A673 (cell line): ENCODE measurements at regions not wholly inside any gene's neighbourhood (a gene's known extent, or its start where the extent isn't known, plus 50 kb on each side); places are given as distances from the start of the nearest gene placed in this dataset.

Experiments
- BruUV-seq: library from RNA; stranded (reverse); fragments of 400-500 nt; replicated peaks from 2 replicates; lab custom pipeline; 2021; lab: Mats Ljungman, UMichigan
- CTCF ChIA-PET: fragments of 300-600 bp; sonication (Branson Sonifier 250); formaldehyde crosslinking; loops from one replicate; lab custom pipeline; 2022; ENCODE audit warnings: antibody characterized with exemption; lab: Charles Lee
- POLR2A ChIA-PET: fragments of 300-600 bp; sonication (Branson Sonifier 250); formaldehyde crosslinking; loops from one replicate; lab custom pipeline; 2022; ENCODE audit warnings: antibody characterized with exemption; ENCODE audit not compliant: low non-redundant PET; lab: Charles Lee
- DNase-seq: peaks from one replicate; pipeline ENCODE4 v3.0.0-alpha.2; 2015; ENCODE audit warnings: low spot score
- H3K27ac ChIP-seq: fragments of 200-600 bp; sonication (generic); 2 replicates; pipeline ENCODE4 v1.5.1; 2016; ENCODE audit warnings: mixed run types, low read depth, mild to moderate bottlenecking, mixed read lengths, antibody characterized with exemption, low read length; ENCODE audit not compliant: poor library complexity, severe bottlenecking
- H3K27me3 ChIP-seq: fragments of 200-600 bp; sonication (generic); replicated peaks from 2 replicates; pipeline ENCODE4 v1.6.1; 2017; ENCODE audit warnings: mixed run types, low read depth, mild to moderate bottlenecking, mixed read lengths, antibody characterized with exemption, low read length; ENCODE audit not compliant: insufficient read depth, poor library complexity
- H3K36me3 ChIP-seq: fragments of 200-600 bp; sonication (generic); 2 replicates; pipeline ENCODE4 v1.6.1; 2016; ENCODE audit warnings: mixed run types, mild to moderate bottlenecking, mixed read lengths, antibody characterized with exemption, low read length; ENCODE audit not compliant: insufficient read depth, poor library complexity, severe bottlenecking
- H3K4me1 ChIP-seq: fragments of 200-600 bp; sonication (generic); 2 replicates; pipeline ENCODE4 v1.6.1; 2017; ENCODE audit warnings: mixed run types, mild to moderate bottlenecking, mixed read lengths, antibody characterized with exemption, low read length; ENCODE audit not compliant: insufficient read depth, poor library complexity, severe bottlenecking
- H3K4me3 ChIP-seq: fragments of 200-600 bp; sonication (generic); 2 replicates; pipeline ENCODE4 v1.5.1; 2016; ENCODE audit warnings: low read depth, mixed run types, mild to moderate bottlenecking, mixed read lengths, low read length; ENCODE audit not compliant: poor library complexity, severe bottlenecking
- H3K9me3 ChIP-seq: fragments of 200-600 bp; sonication (generic); 2 replicates; pipeline ENCODE4 v1.6.1; 2016; ENCODE audit warnings: mixed run types, low read depth, mild to moderate bottlenecking, mixed read lengths, antibody characterized with exemption, low read length; ENCODE audit not compliant: poor library complexity, severe bottlenecking
- CTCF ChIP-seq: fragments of 300-800, 200-600 bp; sonication (generic); conservative IDR thresholded peaks from 2 replicates; pipeline ENCODE4 v1.5.1; 2017; ENCODE audit warnings: low read depth, mild to moderate bottlenecking, antibody characterized with exemption, low read length, moderate library complexity, mixed read lengths
- EZH2 ChIP-seq: fragments of 200-600 bp; sonication (generic); IDR thresholded peaks from 2 replicates; pipeline ENCODE4 v1.6.1; 2017; ENCODE audit warnings: borderline replicate concordance, low read depth, mild to moderate bottlenecking, mixed read lengths, antibody characterized with exemption, low read length; ENCODE audit not compliant: poor library complexity, severe bottlenecking
- intact Hi-C: fragments of 100-400 bp; cut with micrococcal nuclease; formaldehyde crosslinking; loops from one replicate; pipeline ENCODE4 v1.10.0; 2022; ENCODE audit not compliant: unreplicated experiment

- H3K4me1 ChIP-seq, result peaks cover 27% of the 10 kb centered on the region
- POLR2A ChIA-PET, result no interaction called here
- CTCF ChIA-PET, result no interaction called here
- H3K36me3 ChIP-seq, result no peaks in the 10 kb centered on the region
- no peaks in the 10 kb centered on the region for H3K9me3 ChIP-seq
- TF ChIP-seq EZH2, result no peak
- TF ChIP-seq CTCF, result no peak
- DNase-seq, result no peak
- no peak overlapping the region for H3K4me3 ChIP-seq
- H3K27me3 ChIP-seq, result no peaks in the 10 kb centered on the region
- BruUV-seq, result no TSS peak
- H3K27ac ChIP-seq, result no peak overlapping the region
- intact Hi-C loops, result no loop called here
These were observed 452.1 kb downstream of the BCAT1 start for GRCh38 chr12:24496755-24497154.

GRCh38 chr12:24494401-24494800 lies 454.5 kb downstream of the BCAT1 start:
- Histone ChIP-seq H3K36me3 (no peaks in the 10 kb centered on the region), H3K27me3 (no peaks in the 10 kb centered on the region), H3K27ac (no peak overlapping the region), H3K9me3 (no peaks in the 10 kb centered on the region), H3K4me1 (peaks cover 10% of the 10 kb centered on the region), H3K4me3 (no peak overlapping the region)
- TF ChIP-seq CTCF, result no peak
- TF ChIP-seq EZH2, result no peak
- no peak for DNase-seq
- ChIA-PET CTCF (no interaction called here), POLR2A (no interaction called here)
- no TSS peak for BruUV-seq
- intact Hi-C loops, result no loop called here

GRCh38 chr12:24491968-24492367 lies 456.9 kb downstream of the BCAT1 start:
- Histone ChIP-seq H3K36me3 (no peaks in the 10 kb centered on the region), H3K27ac (no peak overlapping the region), H3K9me3 (no peaks in the 10 kb centered on the region), H3K27me3 (no peaks in the 10 kb centered on the region), H3K4me1 (peaks cover 7% of the 10 kb centered on the region), H3K4me3 (no peak overlapping the region)
- intact Hi-C loops, result no loop called here
- DNase-seq, result no peak
- TF ChIP-seq EZH2 (no peak), CTCF (no peak)
- no TSS peak for BruUV-seq
- ChIA-PET POLR2A (no interaction called here), CTCF (no interaction called here)
